B cell (primary cell): ENCODE measurements at regions not wholly inside any gene's neighbourhood (a gene's known extent, or its start where the extent isn't known, plus 50 kb on each side); places are given as distances from the start of the nearest gene placed in this dataset.

ENCODE experiments used
- ATAC-seq: fragments of 200-7000 bp; cut with Tn5 transposase; one replicate; pipeline ENCODE4 v1.10.0; 2021; ENCODE audit warnings: low read depth, mild to moderate bottlenecking, moderate number of reproducible peaks, moderate library complexity
- CTCF ChIA-PET: fragments of 350-600 bp; sonication (Branson Sonifier 250); formaldehyde crosslinking; loops from one replicate; lab custom pipeline; 2021; ENCODE audit warnings: antibody characterized with exemption, inconsistent platforms; lab: Charles Lee
- POLR2A ChIA-PET: fragments of 350-600 bp; sonication (Branson Sonifier 250); formaldehyde crosslinking; loops from one replicate; lab custom pipeline; 2021; ENCODE audit warnings: antibody characterized with exemption; lab: Charles Lee
- DNase-seq: peaks from one replicate; pipeline ENCODE4 v3.0.0; 2013
- H2AFZ ChIP-seq: 2 replicates; pipeline ENCODE4 v1.6.1; 2012; ENCODE audit warnings: mild to moderate bottlenecking, low read depth, low read length; ENCODE audit not compliant: insufficient read depth, poor library complexity, severe bottlenecking
- H3K27ac ChIP-seq, 2 donors: 1 replicate in 1 of 2; 2 replicates in 1 of 2; pipeline ENCODE4 v1.5.1; 2012 to 2013; ENCODE audit warnings: low read length in 2 of 2, mild to moderate bottlenecking in 2 of 2, moderate library complexity in 1 of 2
- H3K27me3 ChIP-seq, 4 experiments: fragments of 200-600 bp in 1 of 4; sonication (generic) in 1 of 4; replicated peaks in 1 of 4; 1 replicate in 2 of 4; 2 replicates in 2 of 4; pipeline versions ENCODE4 v1.6.1 to v1.7.0; 2013 to 2016; ENCODE audit warnings: low read length in 3 of 4, mild to moderate bottlenecking in 2 of 4, mixed read lengths in 1 of 4, moderate library complexity in 1 of 4; ENCODE audit not compliant: insufficient read depth in 4 of 4, control insufficient read depth in 3 of 4; ENCODE audit errors: control extremely low read depth in 1 of 4
- H3K36me3 ChIP-seq, 2 experiments: replicated peaks in 1 of 2; 1 replicate in 1 of 2; 2 replicates in 1 of 2; pipeline versions ENCODE4 v1.6.1 to v1.7.1; 2013; ENCODE audit warnings: low read length in 1 of 2; ENCODE audit not compliant: insufficient read depth in 2 of 2, control insufficient read depth in 1 of 2; ENCODE audit errors: control extremely low read depth in 1 of 2, extremely low read depth in 1 of 2
- H3K4me1 ChIP-seq, 2 donors: fragments of 200-600 bp in 1 of 2; sonication (generic) in 1 of 2; 1 replicate in 1 of 2; 2 replicates in 1 of 2; pipeline versions ENCODE4 v1.5.1 to v1.6.1; 2013 to 2017; ENCODE audit warnings: low read length in 2 of 2; ENCODE audit not compliant: control insufficient read depth in 2 of 2, insufficient read depth in 2 of 2
- H3K4me2 ChIP-seq: replicated peaks from 2 replicates; pipeline ENCODE3; 2012; ENCODE audit warnings: mild to moderate bottlenecking, low read depth, low read length; ENCODE audit not compliant: poor library complexity, severe bottlenecking
- H3K4me3 ChIP-seq, 5 experiments: fragments of 200-600 bp in 1 of 5; sonication (generic) in 1 of 5; 1 replicate in 3 of 5; 2 replicates in 2 of 5; pipeline versions ENCODE4 v1.5.1 to v1.7.0; 2011 to 2016; ENCODE audit warnings: low read length in 4 of 5, mild to moderate bottlenecking in 4 of 5, low read depth in 2 of 5, control low read depth in 1 of 5, moderate library complexity in 1 of 5; ENCODE audit not compliant: insufficient read depth in 1 of 5; ENCODE audit errors: control extremely low read depth in 1 of 5, extremely low read depth in 1 of 5
- H3K79me2 ChIP-seq: fragments of 200-600 bp; sonication (generic); one replicate; pipeline ENCODE4 v1.6.0; 2016; ENCODE audit warnings: low read length; ENCODE audit not compliant: control insufficient read depth, insufficient read depth
- H3K9ac ChIP-seq: fragments of 200-600 bp; sonication (generic); 2 replicates; pipeline ENCODE4 v1.6.1; 2017; ENCODE audit warnings: mild to moderate bottlenecking, low read length, moderate library complexity
- H3K9me3 ChIP-seq, 3 donors: one replicate each; pipeline versions ENCODE4 v1.6.1 to v1.7.1; 2013; ENCODE audit warnings: low read length in 2 of 3; ENCODE audit not compliant: control insufficient read depth in 2 of 3, insufficient read depth in 1 of 3; ENCODE audit errors: control extremely low read depth in 1 of 3
- H4K20me1 ChIP-seq: 2 replicates; pipeline ENCODE4 v1.6.0; 2012; ENCODE audit warnings: mild to moderate bottlenecking, low read length; ENCODE audit not compliant: insufficient read depth, control insufficient read depth, poor library complexity, severe bottlenecking
- H3K27ac Mint-ChIP-seq: one replicate; pipeline ENCODE4 v1.8.0; 2021; ENCODE audit warnings: mixed read lengths
- H3K27me3 Mint-ChIP-seq: one replicate; pipeline ENCODE4 v1.8.0; 2021; ENCODE audit warnings: mixed read lengths
- H3K4me1 Mint-ChIP-seq: one replicate; pipeline ENCODE4 v1.8.0; 2021; ENCODE audit warnings: mixed read lengths
- H3K4me3 Mint-ChIP-seq: one replicate; pipeline ENCODE4 v1.8.0; 2021; ENCODE audit warnings: mixed read lengths
- H3K9me3 Mint-ChIP-seq: one replicate; pipeline ENCODE4 v1.8.0; 2022; ENCODE audit warnings: mixed read lengths; ENCODE audit not compliant: insufficient read depth
- EZH2 ChIP-seq: IDR thresholded peaks from 2 replicates; pipeline ENCODE4 v1.6.1; 2012; ENCODE audit warnings: borderline replicate concordance, low read depth, mild to moderate bottlenecking, moderate library complexity, low read length; ENCODE audit not compliant: insufficient read depth, poor library complexity, severe bottlenecking
- WGBS: methylation state at CpG from one replicate; pipeline ENCODE4 v1.1.5; 2013; ENCODE audit warnings: missing lambda C conversion rate; ENCODE audit not compliant: insufficient coverage; 5-methylcytosine and 5-hydroxymethylcytosine counted together
- intact Hi-C: fragments of 100-400 bp; cut with micrococcal nuclease; formaldehyde crosslinking; loops from one replicate; pipeline ENCODE4 v1.10.0; 2022
- TF ChIP-seq, protein P1 (sequence below): fragments of 200-600 bp; IDR thresholded peaks from one replicate; pipeline ENCODE4 v1.8.0; 2022; ENCODE audit warnings: antibody characterized with exemption, mild to moderate bottlenecking

- no peaks in the 10 kb centered on the region for H3K9me3 Mint-ChIP-seq
- Histone ChIP-seq H3K4me2 (no peak overlapping the region), H4K20me1 (no peaks in the 10 kb centered on the region), H3K4me1 (peaks cover 6 to 11% of the 10 kb centered on the region in 2 donors), H3K36me3 (no peaks in the 10 kb centered on the region), H3K79me2 (no peaks in the 10 kb centered on the region), H3K27me3 (peaks cover 0 to 16% (median 1%) of the 10 kb centered on the region in 4 experiments), H3K9ac (no peak overlapping the region), H3K9me3 (peaks cover 0 to 14% (median 0%) of the 10 kb centered on the region in 3 donors), H2AFZ (no peak overlapping the region), H3K27ac (no peak overlapping the region), H3K4me3 (no peak overlapping the region)
- no peak overlapping the region for H3K4me3 Mint-ChIP-seq
- CTCF ChIA-PET: no interaction called here
- H3K4me1 Mint-ChIP-seq: peaks cover 10% of the 10 kb centered on the region
- no peak overlapping the region for H3K27ac Mint-ChIP-seq
- intact Hi-C loops: no loop called here
- DNase-seq (no peak), ATAC-seq (no peak)
- no peak for TF ChIP-seq EZH2
- TF ChIP-seq, protein P1, sequence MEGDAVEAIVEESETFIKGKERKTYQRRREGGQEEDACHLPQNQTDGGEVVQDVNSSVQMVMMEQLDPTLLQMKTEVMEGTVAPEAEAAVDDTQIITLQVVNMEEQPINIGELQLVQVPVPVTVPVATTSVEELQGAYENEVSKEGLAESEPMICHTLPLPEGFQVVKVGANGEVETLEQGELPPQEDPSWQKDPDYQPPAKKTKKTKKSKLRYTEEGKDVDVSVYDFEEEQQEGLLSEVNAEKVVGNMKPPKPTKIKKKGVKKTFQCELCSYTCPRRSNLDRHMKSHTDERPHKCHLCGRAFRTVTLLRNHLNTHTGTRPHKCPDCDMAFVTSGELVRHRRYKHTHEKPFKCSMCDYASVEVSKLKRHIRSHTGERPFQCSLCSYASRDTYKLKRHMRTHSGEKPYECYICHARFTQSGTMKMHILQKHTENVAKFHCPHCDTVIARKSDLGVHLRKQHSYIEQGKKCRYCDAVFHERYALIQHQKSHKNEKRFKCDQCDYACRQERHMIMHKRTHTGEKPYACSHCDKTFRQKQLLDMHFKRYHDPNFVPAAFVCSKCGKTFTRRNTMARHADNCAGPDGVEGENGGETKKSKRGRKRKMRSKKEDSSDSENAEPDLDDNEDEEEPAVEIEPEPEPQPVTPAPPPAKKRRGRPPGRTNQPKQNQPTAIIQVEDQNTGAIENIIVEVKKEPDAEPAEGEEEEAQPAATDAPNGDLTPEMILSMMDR: no peak
- POLR2A ChIA-PET: no interaction called here
- H3K27me3 Mint-ChIP-seq: peaks cover 39% of the 10 kb centered on the region
- WGBS: 57% methylated on average over 6 of the region's 6 CpGs
These were observed 283.1 kb downstream of the PREX1 start for GRCh38 chr20:48544402-48545339.

DNA sequence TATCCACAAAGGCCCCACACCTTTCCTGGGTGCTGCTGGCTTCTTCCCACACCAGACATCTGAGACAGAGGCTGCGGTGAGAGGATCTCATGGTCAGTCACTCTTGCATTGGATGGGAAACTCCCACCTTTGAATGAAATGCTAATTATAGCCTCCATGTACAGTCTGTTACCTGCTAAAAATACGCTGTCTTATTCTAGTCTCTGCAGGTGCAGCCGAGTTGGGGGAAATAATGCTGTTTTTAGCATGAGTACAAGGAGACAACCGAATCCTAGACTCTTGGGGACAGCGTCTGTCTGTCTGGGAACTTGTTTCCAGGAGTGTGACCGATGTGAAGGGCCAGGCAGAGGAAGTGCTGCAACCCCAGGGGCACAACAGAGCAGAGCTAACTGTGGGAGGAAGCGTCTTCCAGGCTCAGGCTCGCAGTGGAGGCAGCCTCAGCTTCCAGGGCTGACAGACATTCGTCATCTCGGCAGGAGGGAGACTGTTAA, 286.2 kb downstream of the PREX1 start:
- WGBS: 25% methylated on average over 9 of the region's 10 CpGs
- H3K27me3 Mint-ChIP-seq: peaks cover 33% of the 10 kb centered on the region
- H3K4me1 Mint-ChIP-seq: peaks cover 10% of the 10 kb centered on the region
- DNase-seq: peak; percentile 5
- Histone ChIP-seq H3K4me1 (peaks cover 6 to 11% of the 10 kb centered on the region in 2 donors), H3K9ac (no peak overlapping the region), H3K9me3 (peaks cover 0 to 14% (median 0%) of the 10 kb centered on the region in 3 donors), H3K27me3 (peaks cover 0 to 16% (median 1%) of the 10 kb centered on the region in 4 experiments), H3K27ac (no peak overlapping the region), H2AFZ (no peak overlapping the region), H3K36me3 (no peaks in the 10 kb centered on the region), H3K79me2 (no peaks in the 10 kb centered on the region), H3K4me3 (no peak overlapping the region), H3K4me2 (peak overlapping the region; percentile 30), H4K20me1 (no peaks in the 10 kb centered on the region)
- CTCF ChIA-PET: no interaction called here
- H3K4me3 Mint-ChIP-seq: no peak overlapping the region
- no peaks in the 10 kb centered on the region for H3K9me3 Mint-ChIP-seq
- no peak for ATAC-seq
- POLR2A ChIA-PET: no interaction called here
- no peak for TF ChIP-seq EZH2
- TF ChIP-seq, protein P1: no peak
- intact Hi-C loops: no loop called here
- H3K27ac Mint-ChIP-seq: no peak overlapping the region
